Endothelial cell of umbilical vein (primary cell): ENCODE measurements at regions not wholly inside any gene's neighbourhood (a gene's known extent, or its start where the extent isn't known, plus 50 kb on each side); places are given as distances from the start of the nearest gene placed in this dataset.

Experiments
- BruUV-seq: library from RNA; stranded (reverse); fragments of 400-500 nt; replicated peaks from 2 replicates; lab custom pipeline; 2021; lab: Mats Ljungman, UMichigan
- CTCF ChIA-PET: fragments of 300-600, 350-600 bp; sonication (Branson Sonifier 250); formaldehyde crosslinking; loops from one replicate; lab custom pipeline; 2021; ENCODE audit warnings: antibody characterized with exemption, inconsistent platforms; lab: Charles Lee
- POLR2A ChIA-PET: fragments of 300-600, 350-600 bp; sonication (Branson Sonifier 250); formaldehyde crosslinking; loops from one replicate; lab custom pipeline; 2021; ENCODE audit warnings: antibody characterized with exemption, inconsistent platforms; lab: Charles Lee
- DNase-seq: peaks from one replicate; pipeline ENCODE4 v3.0.0-alpha.2; 2011; ENCODE audit warnings: low read depth, low spot score
- FAIRE-seq: peaks from 2 replicates; lab custom pipeline; 2011; peaks lifted over from hg19 to GRCh38; lab: Jason Lieb, UNC
- H2AFZ ChIP-seq: 2 replicates; pipeline ENCODE4 v1.6.0; 2012; ENCODE audit warnings: low read depth, low read length, control low read depth, inconsistent platforms
- H3K27ac ChIP-seq: 2 replicates; pipeline ENCODE4 v1.5.1; 2011; ENCODE audit warnings: low read depth, mild to moderate bottlenecking, control low read depth, low read length, moderate library complexity; ENCODE audit not compliant: insufficient read depth
- H3K27me3 ChIP-seq, 2 experiments: 2 replicates each; pipeline versions ENCODE4 v1.6.0 to v1.6.1; 2011; ENCODE audit warnings: low read length in 2 of 2, mixed read lengths in 1 of 2; ENCODE audit not compliant: control insufficient read depth in 2 of 2, insufficient read depth in 2 of 2
- H3K36me3 ChIP-seq, 2 experiments: 2 replicates in 1 of 2; 3 replicates in 1 of 2; pipeline ENCODE4 v1.5.1; 2011; ENCODE audit warnings: low read length in 2 of 2, mild to moderate bottlenecking in 1 of 2, moderate library complexity in 1 of 2; ENCODE audit not compliant: control insufficient read depth in 2 of 2, insufficient read depth in 2 of 2; ENCODE audit errors: extremely low read depth in 1 of 2
- H3K4me1 ChIP-seq: 3 replicates; pipeline ENCODE4 v1.5.1; 2011; ENCODE audit warnings: mild to moderate bottlenecking, low read length; ENCODE audit not compliant: control insufficient read depth, insufficient read depth; ENCODE audit errors: extremely low read depth
- H3K4me2 ChIP-seq: 2 replicates; pipeline ENCODE4 v1.6.1; 2011; ENCODE audit warnings: low read length, control low read depth, mixed read lengths; ENCODE audit not compliant: insufficient read depth
- H3K4me3 ChIP-seq, 3 experiments: fragments of 200-600 bp in 1 of 3; sonication (generic), shearing (Covaris generic) in 1 of 3; replicated peaks in 1 of 3; 2 replicates each; pipeline ENCODE4 v1.5.1; 2011 to 2016; ENCODE audit warnings: control low read depth in 3 of 3, low read length in 3 of 3, mild to moderate bottlenecking in 2 of 3, inconsistent platforms in 1 of 3, low read depth in 1 of 3, moderate library complexity in 1 of 3; ENCODE audit not compliant: insufficient read depth in 1 of 3
- H3K79me2 ChIP-seq: 2 replicates; pipeline ENCODE4 v1.6.0; 2012; ENCODE audit warnings: low read length, inconsistent platforms; ENCODE audit not compliant: control insufficient read depth, insufficient read depth
- H3K9ac ChIP-seq: replicated peaks from 2 replicates; pipeline ENCODE3; 2011; ENCODE audit warnings: low read length, control low read depth; ENCODE audit not compliant: insufficient read depth; ENCODE audit errors: extremely low read depth
- H3K9me1 ChIP-seq: replicated peaks from 3 replicates; pipeline ENCODE4 v1.6.0; 2011; ENCODE audit warnings: mild to moderate bottlenecking, low read length; ENCODE audit not compliant: control insufficient read depth, insufficient read depth; ENCODE audit errors: extremely low read depth
- H3K9me3 ChIP-seq: replicated peaks from 2 replicates; pipeline ENCODE4 v1.5.1; 2012; ENCODE audit warnings: low read length, inconsistent platforms; ENCODE audit not compliant: control insufficient read depth, insufficient read depth
- H4K20me1 ChIP-seq: replicated peaks from 2 replicates; pipeline ENCODE3; 2011; ENCODE audit warnings: mild to moderate bottlenecking, low read length; ENCODE audit not compliant: control insufficient read depth, insufficient read depth; ENCODE audit errors: extremely low read depth
- CTCF ChIP-seq, 2 donors: IDR thresholded peaks; 1 replicate in 1 of 2; 2 replicates in 1 of 2; pipeline ENCODE4 v1.5.1; 2011; ENCODE audit warnings: low read length in 2 of 2, mild to moderate bottlenecking in 2 of 2, moderate library complexity in 2 of 2, control low read depth in 1 of 2, inconsistent platforms in 1 of 2, low read depth in 1 of 2; ENCODE audit not compliant: insufficient read depth in 1 of 2; ENCODE audit errors: extremely low read depth in 1 of 2
- EZH2 ChIP-seq: IDR thresholded peaks from 2 replicates; pipeline ENCODE4 v1.6.1; 2012; ENCODE audit warnings: borderline replicate concordance, low read depth, mild to moderate bottlenecking, moderate library complexity, low read length, inconsistent platforms; ENCODE audit not compliant: severe bottlenecking
- FOS ChIP-seq: IDR thresholded peaks from 2 replicates; pipeline ENCODE4 v1.6.1; 2011; ENCODE audit warnings: mild to moderate bottlenecking, low read length, moderate library complexity, borderline replicate concordance; ENCODE audit not compliant: insufficient read depth
- GATA2 ChIP-seq: IDR thresholded peaks from 2 replicates; pipeline ENCODE4 v1.7.0; 2011; ENCODE audit warnings: low read depth, mild to moderate bottlenecking, moderate library complexity, mixed read lengths, low read length; ENCODE audit not compliant: insufficient read length, insufficient read depth
- JUN ChIP-seq: IDR thresholded peaks from 2 replicates; pipeline ENCODE4 v1.6.1; 2011; ENCODE audit warnings: borderline replicate concordance, low read depth; ENCODE audit not compliant: insufficient read length, insufficient read depth
- MAX ChIP-seq: IDR thresholded peaks from 2 replicates; pipeline ENCODE4 v1.6.1; 2011; ENCODE audit not compliant: insufficient read depth, insufficient read length
- MYC ChIP-seq: IDR thresholded peaks from one replicate; pipeline ENCODE4 v1.6.1; 2011; ENCODE audit warnings: mild to moderate bottlenecking, low read depth, low read length
- POLR2A ChIP-seq: IDR thresholded peaks from 2 replicates; pipeline ENCODE4 v1.6.1; 2012; ENCODE audit warnings: low read depth, mild to moderate bottlenecking, control low read depth, low read length
- POLR2AphosphoS5 ChIP-seq: IDR thresholded peaks from 2 replicates; pipeline ENCODE4 v1.6.1; 2012; ENCODE audit warnings: low read depth, mild to moderate bottlenecking, control low read depth, low read length, moderate library complexity; ENCODE audit not compliant: insufficient read depth
- dilution Hi-C: fragments of 300-500 bp; cut with MboI; formaldehyde crosslinking; loops from one replicate; pipeline ENCODE4 v1.15.0; 2019; ENCODE audit warnings: low sequenced_read_pairs; ENCODE audit not compliant: extremely low pct_ligation_motif_present
- intact Hi-C: fragments of 100-400 bp; cut with micrococcal nuclease; formaldehyde crosslinking; loops from one replicate; pipeline ENCODE4 v1.10.0; 2022

- Histone ChIP-seq H3K9ac (no peak overlapping the region), H3K36me3 (no peaks in the 10 kb centered on the region), H4K20me1 (no peaks in the 10 kb centered on the region), H3K4me3 (no peak overlapping the region), H3K4me2 (no peak overlapping the region), H3K79me2 (no peaks in the 10 kb centered on the region), H3K9me1 (no peaks in the 10 kb centered on the region), H3K27me3 (no peaks in the 10 kb centered on the region), H3K4me1 (no peaks in the 10 kb centered on the region), H3K27ac (no peak overlapping the region), H2AFZ (no peak overlapping the region), H3K9me3 (no peaks in the 10 kb centered on the region)
- POLR2A ChIA-PET: no interaction called here
- dilution Hi-C loops: no loop called here
- no peak for TF ChIP-seq EZH2
- TF ChIP-seq POLR2AphosphoS5: no peak
- TF ChIP-seq GATA2: no peak
- CTCF ChIA-PET: no interaction called here
- intact Hi-C loops: no loop called here
- no TSS peak for BruUV-seq
- FAIRE-seq: no peak
- DNase-seq: no peak
Observed at GRCh38 chr3:162368417-162368816, 871.8 kb downstream of the OTOL1 start.

GRCh38 chr3:162369306-162369705, 872.7 kb downstream of the OTOL1 start:
- H4K20me1 ChIP-seq: no peaks in the 10 kb centered on the region
- H2AFZ ChIP-seq: no peak overlapping the region
- no peaks in the 10 kb centered on the region for H3K4me1 ChIP-seq
- dilution Hi-C loops: no loop called here
- H3K27ac ChIP-seq: no peak overlapping the region
- FAIRE-seq: no peak
- H3K4me3 ChIP-seq: no peak overlapping the region
- no peaks in the 10 kb centered on the region for H3K9me3 ChIP-seq
- POLR2A ChIA-PET: no interaction called here
- no peak for DNase-seq
- no TSS peak for BruUV-seq
- no peak overlapping the region for H3K9ac ChIP-seq
- CTCF ChIA-PET: no interaction called here
- H3K4me2 ChIP-seq: no peak overlapping the region
- TF ChIP-seq JUN: no peak
- TF ChIP-seq CTCF (IDR thresholded peaks at IDR 0.05; ENCODE audit: extremely low read depth in 1 of 2, insufficient read depth in 1 of 2, low read depth in 1 of 2, low read length in 2 of 2): no peak
- no peak for TF ChIP-seq GATA2
- no peak for TF ChIP-seq MAX
- TF ChIP-seq MYC: no peak
- no peak for TF ChIP-seq EZH2
- TF ChIP-seq POLR2A: no peak
- TF ChIP-seq POLR2AphosphoS5: no peak
- no peak for TF ChIP-seq FOS
- intact Hi-C loops: no loop called here
- H3K36me3 ChIP-seq: no peaks in the 10 kb centered on the region
- H3K79me2 ChIP-seq: no peaks in the 10 kb centered on the region
- H3K27me3 ChIP-seq: no peaks in the 10 kb centered on the region
- H3K9me1 ChIP-seq: no peaks in the 10 kb centered on the region
